Right lobe of liver (tissue), 6 donors: ENCODE measurements at regions not wholly inside any gene's neighbourhood (a gene's known extent, or its start where the extent isn't known, plus 50 kb on each side); places are given as distances from the start of the nearest gene placed in this dataset.

Experiments
- ATAC-seq, 4 donors: fragments of 200-7000 bp; cut with Tn5 transposase; one replicate each; pipeline ENCODE4 v1.9.1; 2020; ENCODE audit warnings: mild to moderate bottlenecking in 4 of 4, moderate library complexity in 4 of 4
- DNase-seq, 3 donors: peaks; one replicate each; pipeline ENCODE4 v3.0.0-alpha.2; 2020
- H3K27ac ChIP-seq, 3 donors: fragments of 200-600 bp; one replicate each; pipeline ENCODE4 v1.8.0; 2022
- H3K27me3 ChIP-seq, 2 donors: fragments of 200-600 bp; one replicate each; pipeline ENCODE4 v1.8.0; 2022
- H3K36me3 ChIP-seq, 4 donors: fragments of 200-600 bp; sonication (generic) in 1 of 4; one replicate each; pipeline versions ENCODE4 v1.5.1 to v1.8.0; 2017 to 2022; ENCODE audit warnings: control low read depth in 1 of 4
- H3K4me1 ChIP-seq, 4 donors: fragments of 200-600 bp; sonication (generic) in 1 of 4; one replicate each; pipeline versions ENCODE4 v1.5.1 to v1.8.0; 2017 to 2022; ENCODE audit warnings: control low read depth in 1 of 4
- H3K4me3 ChIP-seq, 3 donors: fragments of 200-600 bp; one replicate each; pipeline ENCODE4 v1.8.0; 2022
- H3K9me3 ChIP-seq, 4 donors: fragments of 200-600 bp; sonication (generic) in 1 of 4; one replicate each; pipeline versions ENCODE4 v1.5.1 to v1.8.0; 2017 to 2022; ENCODE audit warnings: control low read depth in 1 of 4
- CTCF ChIP-seq, 4 donors: fragments of 200-600 bp in 3 of 4; fragments of 450-650 bp in 1 of 4; IDR thresholded peaks; one replicate each; pipeline versions ENCODE4 v1.5.1 to v1.8.0; 2016 to 2022; ENCODE audit warnings: antibody characterized with exemption in 4 of 4, mild to moderate bottlenecking in 2 of 4
- POLR2A ChIP-seq: fragments of 450-650 bp; IDR thresholded peaks from one replicate; pipeline ENCODE4 v1.6.1; 2017; ENCODE audit warnings: antibody characterized with exemption, mild to moderate bottlenecking
- WGBS: methylation state at CpG from one replicate; pipeline ENCODE4 v1.1.6; 2018; ENCODE audit warnings: low coverage, low lambda C conversion rate; ENCODE audit not compliant: insufficient coverage; ENCODE audit errors: missing lambda C conversion rate; 5-methylcytosine and 5-hydroxymethylcytosine counted together
- intact Hi-C, 2 donors: fragments of 100-400 bp; cut with DNase I; formaldehyde crosslinking; loops; one replicate each; pipeline versions ENCODE4 v1.11.2 to v1.14.1; 2022
- donor health status: DM: no; HTN: yes; CAD: no.
- donor health status: DM: no; HTN: no; CAD: no.
- donor health status: DM: no; HTN: no; CAD: no.
- donor health status: DM: no; HTN: yes; CAD: no.
- donor health status: DM: no; HTN: yes; CAD: no.

GRCh38 chr12:77760271-77761025 is 70.2 kb upstream of the NAV3 start:
- Histone ChIP-seq H3K27me3 (no peaks in the 10 kb centered on the region), H3K9me3 (no peaks in the 10 kb centered on the region), H3K4me1 (no peaks in the 10 kb centered on the region), H3K27ac (no peak overlapping the region), H3K36me3 (no peaks in the 10 kb centered on the region), H3K4me3 (no peak overlapping the region)
- TF ChIP-seq POLR2A (no peak), CTCF (IDR thresholded peaks at IDR 0.05) (no peak)
- 40% methylated on average over 7 of the region's 7 CpGs for WGBS
- DNase-seq, result no peak
- ATAC-seq, result no peak
- intact Hi-C loops, result no loop called here

- H3K4me3 ChIP-seq, result no peak overlapping the region
- no peak for DNase-seq
- intact Hi-C loops, result no loop called here
- no peaks in the 10 kb centered on the region for H3K36me3 ChIP-seq
- 50% methylated on average over 4 of the region's 4 CpGs for WGBS
- H3K9me3 ChIP-seq, result no peaks in the 10 kb centered on the region
- no peaks in the 10 kb centered on the region for H3K27me3 ChIP-seq
- TF ChIP-seq CTCF (IDR thresholded peaks at IDR 0.05), result no peak
- TF ChIP-seq POLR2A, result no peak
- H3K4me1 ChIP-seq, result no peaks in the 10 kb centered on the region
- no peak overlapping the region for H3K27ac ChIP-seq
- no peak for ATAC-seq
Measured at GRCh38 chr12:77754086-77754485, 76.6 kb upstream of the NAV3 start.

GRCh38 chr12:77751939-77752338 is 78.8 kb upstream of the NAV3 start:
- Histone ChIP-seq H3K27me3 (no peaks in the 10 kb centered on the region), H3K9me3 (no peaks in the 10 kb centered on the region), H3K4me1 (no peaks in the 10 kb centered on the region), H3K36me3 (no peaks in the 10 kb centered on the region), H3K4me3 (no peak overlapping the region), H3K27ac (no peak overlapping the region)
- no peak for DNase-seq
- 21% methylated on average over 2 of the region's 2 CpGs for WGBS
- TF ChIP-seq CTCF (IDR thresholded peaks at IDR 0.05) (no peak), POLR2A (no peak)
- intact Hi-C loops, result no loop called here
- ATAC-seq, result no peak

- WGBS, result 38% methylated on average over 3 of the region's 3 CpGs
- intact Hi-C loops, result no loop called here
- H3K4me3 ChIP-seq, result no peak overlapping the region
- DNase-seq, result no peak
- no peaks in the 10 kb centered on the region for H3K27me3 ChIP-seq
- TF ChIP-seq POLR2A, result no peak
- no peak for TF ChIP-seq CTCF (IDR thresholded peaks at IDR 0.05)
- no peak overlapping the region for H3K27ac ChIP-seq
- ATAC-seq, result no peak
- H3K36me3 ChIP-seq, result no peaks in the 10 kb centered on the region
- no peaks in the 10 kb centered on the region for H3K4me1 ChIP-seq
- H3K9me3 ChIP-seq, result no peaks in the 10 kb centered on the region
Measured at GRCh38 chr12:77746096-77746495, 84.6 kb upstream of the NAV3 start.
